Smooth muscle cell (in vitro differentiated cells): ENCODE measurements at regions not wholly inside any gene's neighbourhood (a gene's known extent, or its start where the extent isn't known, plus 50 kb on each side); places are given as distances from the start of the nearest gene placed in this dataset.

Experiments
- DNase-seq: peaks from one replicate; lab custom pipeline; 2025; ENCODE audit not compliant: unreplicated experiment; lab: John Stamatoyannopoulos, UW
- H2AFZ ChIP-seq: fragments of 200-600 bp; sonication (generic); 2 replicates; pipeline ENCODE4 v1.6.0; 2016; ENCODE audit warnings: antibody characterized with exemption, low read depth, mild to moderate bottlenecking
- H3F3A ChIP-seq: fragments of 200-600 bp; sonication (generic); 2 replicates; pipeline ENCODE4 v1.6.0; 2017; ENCODE audit warnings: antibody characterized with exemption, low read depth
- H3K27ac ChIP-seq: fragments of 200-600 bp; sonication (generic); 2 replicates; pipeline ENCODE4 v1.5.1; 2016; ENCODE audit warnings: low read depth, mild to moderate bottlenecking
- H3K27me3 ChIP-seq: fragments of 200-600 bp; sonication (generic); 2 replicates; pipeline ENCODE4 v1.6.1; 2016; ENCODE audit warnings: low read depth, mild to moderate bottlenecking
- H3K36me3 ChIP-seq: fragments of 200-600 bp; sonication (generic); 2 replicates; pipeline ENCODE4 v1.5.1; 2016; ENCODE audit warnings: low read depth
- H3K4me1 ChIP-seq: fragments of 200-600 bp; sonication (generic); 2 replicates; pipeline ENCODE4 v1.5.1; 2016; ENCODE audit warnings: low read depth
- H3K4me2 ChIP-seq: fragments of 200-600 bp; sonication (generic); 2 replicates; pipeline ENCODE4 v1.6.0; 2016; ENCODE audit warnings: mild to moderate bottlenecking
- H3K4me3 ChIP-seq: fragments of 200-600 bp; sonication (generic); 2 replicates; pipeline ENCODE4 v1.5.1; 2016; ENCODE audit warnings: mild to moderate bottlenecking
- H3K79me2 ChIP-seq: fragments of 200-600 bp; sonication (generic); 2 replicates; pipeline ENCODE4 v1.6.0; 2016; ENCODE audit warnings: low read depth, mild to moderate bottlenecking
- H3K9ac ChIP-seq: fragments of 200-600 bp; sonication (generic); 2 replicates; pipeline ENCODE4 v1.6.0; 2016; ENCODE audit warnings: low read depth
- H3K9me3 ChIP-seq: fragments of 200-600 bp; sonication (generic); replicated peaks from 2 replicates; pipeline ENCODE4 v1.5.1; 2016; ENCODE audit warnings: low read depth
- H4K20me1 ChIP-seq: fragments of 200-600 bp; sonication (generic); 2 replicates; pipeline ENCODE4 v1.6.0; 2016; ENCODE audit warnings: low read depth
- CTCF ChIP-seq: fragments of 200-600 bp; sonication (generic); IDR thresholded peaks from 2 replicates; pipeline ENCODE4 v1.5.1; 2017; ENCODE audit warnings: borderline replicate concordance, mild to moderate bottlenecking, antibody characterized with exemption; ENCODE audit not compliant: insufficient read depth, poor library complexity, severe bottlenecking
- WGBS: methylation state at CpG from one replicate; pipeline ENCODE4 v1.1.7; 2016; ENCODE audit warnings: low lambda C conversion rate; 5-methylcytosine and 5-hydroxymethylcytosine counted together

DNA sequence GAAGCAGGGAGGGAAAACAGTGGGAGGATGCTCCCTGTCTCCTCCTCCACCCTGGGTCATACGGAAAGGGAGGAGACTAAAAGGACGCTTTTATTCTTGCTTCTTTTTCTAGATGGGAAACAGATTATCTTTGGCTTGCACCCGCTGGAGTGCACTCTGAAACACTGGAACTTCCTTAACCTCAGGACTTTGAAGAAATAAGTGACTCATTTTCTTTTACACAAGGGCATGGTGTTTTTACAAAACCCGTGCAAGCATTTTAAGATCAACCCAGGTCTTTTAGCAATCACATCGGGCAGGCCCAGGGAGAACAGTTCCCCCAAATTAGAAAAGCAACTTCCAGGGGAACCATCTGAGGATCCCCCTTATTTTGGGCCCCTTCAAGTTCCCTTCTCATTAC, 80.9 kb upstream of the TSPAN11 start:
- 79% methylated on average over 5 of the region's 5 CpGs for WGBS
- Histone ChIP-seq H3K27ac (no peak overlapping the region), H3F3A (peaks cover 4% of the 10 kb centered on the region), H3K4me2 (no peak overlapping the region), H2AFZ (no peak overlapping the region), H3K36me3 (no peaks in the 10 kb centered on the region), H3K79me2 (no peaks in the 10 kb centered on the region), H3K4me3 (no peak overlapping the region), H3K9ac (no peak overlapping the region), H3K9me3 (no peaks in the 10 kb centered on the region), H4K20me1 (no peaks in the 10 kb centered on the region), H3K4me1 (no peaks in the 10 kb centered on the region), H3K27me3 (no peaks in the 10 kb centered on the region)
- no peak for DNase-seq
- TF ChIP-seq CTCF = no peak

DNA sequence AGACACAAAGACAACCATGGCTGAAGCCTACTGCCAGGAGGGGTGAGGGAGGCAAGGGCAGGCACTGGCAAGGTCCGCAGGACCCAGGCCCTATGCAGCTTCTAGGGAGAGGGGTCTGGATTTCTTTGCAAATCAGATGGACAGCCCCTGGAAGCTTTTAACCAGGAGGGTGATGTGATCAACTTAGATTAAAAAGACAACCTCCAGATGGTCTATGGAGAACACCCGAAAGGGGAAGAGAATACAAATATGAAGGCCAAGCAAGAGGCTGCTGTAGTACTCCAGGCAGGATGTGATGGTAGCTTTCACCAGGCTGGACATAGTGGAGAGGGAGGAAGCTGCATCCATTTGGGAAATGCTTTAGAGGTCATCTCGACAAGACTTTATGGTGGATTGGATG, 83.3 kb upstream of the TSPAN11 start:
- H2AFZ ChIP-seq = no peak overlapping the region
- no peak overlapping the region for H3K9ac ChIP-seq
- no peak for TF ChIP-seq CTCF
- WGBS = 90% methylated on average over 3 of the region's 3 CpGs
- no peaks in the 10 kb centered on the region for H3K36me3 ChIP-seq
- no peaks in the 10 kb centered on the region for H3K79me2 ChIP-seq
- peaks cover 4% of the 10 kb centered on the region for H3F3A ChIP-seq
- H3K27me3 ChIP-seq = peaks cover 8% of the 10 kb centered on the region
- no peak overlapping the region for H3K4me2 ChIP-seq
- DNase-seq = no peak
- H3K4me1 ChIP-seq = no peaks in the 10 kb centered on the region
- H3K9me3 ChIP-seq = no peaks in the 10 kb centered on the region
- H3K4me3 ChIP-seq = no peak overlapping the region
- H4K20me1 ChIP-seq = no peaks in the 10 kb centered on the region
- no peak overlapping the region for H3K27ac ChIP-seq

- H3K36me3 ChIP-seq = no peaks in the 10 kb centered on the region
- no peak overlapping the region for H2AFZ ChIP-seq
- H3F3A ChIP-seq = peaks cover 4% of the 10 kb centered on the region
- no peak overlapping the region for H3K4me3 ChIP-seq
- peaks cover 19% of the 10 kb centered on the region for H3K27me3 ChIP-seq
- no peaks in the 10 kb centered on the region for H4K20me1 ChIP-seq
- no peak overlapping the region for H3K27ac ChIP-seq
- no peak overlapping the region for H3K9ac ChIP-seq
- TF ChIP-seq CTCF = no peak
- no peak overlapping the region for H3K4me2 ChIP-seq
- H3K79me2 ChIP-seq = no peaks in the 10 kb centered on the region
- WGBS = 89% methylated on average over 3 of the region's 3 CpGs
- H3K9me3 ChIP-seq = no peaks in the 10 kb centered on the region
- DNase-seq = no peak
- no peaks in the 10 kb centered on the region for H3K4me1 ChIP-seq
Measured at GRCh38 chr12:30840715-30841114, 85.8 kb upstream of the TSPAN11 start.

DNA sequence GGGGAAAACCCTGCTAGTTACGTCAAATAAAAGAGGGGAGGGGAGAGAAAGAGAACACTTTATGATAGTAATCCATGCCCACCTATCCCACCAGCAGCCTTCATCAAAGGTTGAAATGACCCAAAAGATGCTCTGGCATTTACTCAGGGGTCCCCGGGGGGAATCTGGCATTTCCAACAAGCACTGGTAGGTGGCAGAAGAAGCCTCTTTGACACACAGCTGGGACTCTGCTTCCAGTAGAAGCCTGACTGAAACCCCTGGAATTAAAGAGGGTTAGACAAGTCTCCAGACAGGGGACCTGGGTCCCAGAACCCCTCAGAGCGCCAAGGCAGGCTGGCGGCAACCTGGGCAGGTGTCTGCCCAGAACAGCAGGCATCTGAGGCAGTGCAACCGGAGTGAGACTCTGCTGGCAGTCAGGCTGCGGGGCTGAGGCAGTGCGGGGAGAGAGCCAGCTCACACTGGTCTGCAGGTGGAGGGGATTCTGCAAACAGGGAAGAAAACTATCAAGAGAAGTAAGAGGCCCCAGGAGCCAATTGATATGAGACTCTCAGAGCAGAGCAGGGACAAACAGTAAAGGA, 85.0 kb upstream of the CAPRIN2 start:
- H3K4me3 ChIP-seq = no peak overlapping the region
- H3K79me2 ChIP-seq = no peaks in the 10 kb centered on the region
- H3K36me3 ChIP-seq = no peaks in the 10 kb centered on the region
- H3K9me3 ChIP-seq = no peaks in the 10 kb centered on the region
- H3K4me2 ChIP-seq = no peak overlapping the region
- H3K9ac ChIP-seq = no peak overlapping the region
- peaks cover 21% of the 10 kb centered on the region for H3K27me3 ChIP-seq
- 88% methylated on average over 7 of the region's 7 CpGs for WGBS
- no peaks in the 10 kb centered on the region for H4K20me1 ChIP-seq
- H2AFZ ChIP-seq = no peak overlapping the region
- no peaks in the 10 kb centered on the region for H3K4me1 ChIP-seq
- DNase-seq = no peak
- no peak overlapping the region for H3K27ac ChIP-seq
- H3F3A ChIP-seq = no peaks in the 10 kb centered on the region
- no peak for TF ChIP-seq CTCF
